ENCODE measurements at regions not wholly inside any gene's neighbourhood (a gene's known extent, or its start where the extent isn't known, plus 50 kb on each side); places are given as distances from the start of the nearest gene placed in this dataset.

DNA sequence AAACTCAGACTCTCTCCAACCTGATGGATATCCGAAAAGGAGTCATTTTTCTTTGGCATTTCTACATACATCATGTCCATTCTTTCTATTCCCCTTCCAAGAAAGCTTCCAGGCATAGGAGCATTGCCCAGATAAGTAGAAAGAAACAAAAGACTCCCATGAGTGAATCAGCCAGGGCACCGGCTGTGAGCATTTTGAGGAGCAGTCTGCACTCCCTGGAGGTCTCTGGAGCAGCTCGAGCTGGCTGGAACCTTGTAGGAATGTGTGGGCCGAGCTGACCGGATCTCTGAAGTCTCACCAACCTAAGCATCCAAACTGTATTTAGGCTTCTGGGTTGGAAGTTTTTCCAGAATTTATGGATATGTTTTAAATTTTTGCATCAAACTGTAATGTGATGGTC is 161.4 kb upstream of the TRPC7 start:
- DNase-seq: no peak

DNA sequence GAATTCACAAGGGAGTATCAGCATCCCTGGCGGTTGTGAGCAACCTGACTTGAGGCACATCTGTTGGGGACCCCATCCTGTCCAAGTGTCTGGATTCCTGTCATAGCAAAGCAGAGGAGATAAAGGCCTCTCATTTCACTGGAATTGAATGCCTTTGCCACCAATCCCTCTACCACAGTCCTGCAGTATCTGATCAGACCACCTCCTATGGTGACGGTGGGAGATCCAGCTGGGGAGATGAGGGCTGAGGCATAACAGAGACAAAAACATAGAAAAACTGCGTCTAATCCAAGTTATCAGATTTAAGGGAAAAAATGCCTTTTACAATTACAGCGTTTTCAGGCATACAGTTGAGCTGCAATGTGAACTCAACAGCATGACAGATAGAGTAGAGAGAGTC is 160.7 kb upstream of the TRPC7 start:
- no peak for DNase-seq

DNA sequence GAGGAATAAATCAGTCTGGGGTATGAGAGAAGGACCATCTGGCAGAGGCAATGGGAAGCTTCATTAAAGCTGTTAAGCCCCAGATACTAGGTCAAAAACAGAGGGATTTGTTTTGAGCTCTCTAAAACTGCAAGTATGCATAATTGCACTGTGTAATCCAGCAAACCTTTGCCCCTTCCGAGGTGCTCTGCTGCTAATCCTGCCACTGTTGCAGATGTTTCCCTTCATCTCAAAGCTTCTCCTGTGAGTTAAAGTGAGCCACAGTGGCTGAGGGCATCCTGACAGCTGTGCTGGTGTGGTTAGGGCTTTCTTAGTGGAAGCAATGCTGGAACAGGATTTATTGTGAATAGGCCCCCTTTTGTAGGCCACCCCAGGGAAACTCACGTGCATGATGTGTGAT is 160.3 kb upstream of the TRPC7 start:
- no peak for DNase-seq

DNA sequence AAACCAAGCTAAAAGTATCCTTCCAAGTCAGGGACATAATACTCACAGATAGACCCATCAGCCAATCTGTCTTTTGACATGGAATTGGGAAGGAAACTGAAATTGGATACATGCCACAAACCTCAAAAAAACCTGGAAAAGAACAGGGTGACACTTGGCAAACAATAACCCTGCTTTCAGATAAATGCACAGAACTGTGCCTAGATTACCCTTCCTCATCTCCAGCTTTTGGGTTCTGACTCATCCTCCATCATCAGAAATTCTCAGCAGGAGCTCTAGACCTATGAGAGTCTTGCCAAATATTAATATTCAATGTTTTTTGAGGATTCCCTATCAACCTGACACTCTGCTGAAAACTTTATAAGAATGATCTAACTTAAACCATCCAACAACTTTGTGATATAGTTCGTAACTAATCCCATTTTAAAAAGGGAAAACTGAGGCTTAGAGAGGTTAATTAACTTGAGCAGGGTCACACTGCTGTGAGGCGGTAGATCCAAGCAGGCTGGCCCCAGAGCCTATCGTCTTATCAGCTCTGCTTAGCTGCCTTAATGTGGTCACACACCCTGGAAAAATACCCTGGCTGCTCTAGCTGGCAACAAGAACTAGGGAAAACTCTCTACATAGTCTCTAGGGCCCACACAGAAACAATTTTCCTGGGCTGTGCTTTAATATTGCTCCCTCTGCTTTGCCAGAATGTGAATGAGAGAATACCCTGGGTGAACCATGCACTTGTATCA is 157.0 kb upstream of the TRPC7 start:
- no peak for DNase-seq

DNA sequence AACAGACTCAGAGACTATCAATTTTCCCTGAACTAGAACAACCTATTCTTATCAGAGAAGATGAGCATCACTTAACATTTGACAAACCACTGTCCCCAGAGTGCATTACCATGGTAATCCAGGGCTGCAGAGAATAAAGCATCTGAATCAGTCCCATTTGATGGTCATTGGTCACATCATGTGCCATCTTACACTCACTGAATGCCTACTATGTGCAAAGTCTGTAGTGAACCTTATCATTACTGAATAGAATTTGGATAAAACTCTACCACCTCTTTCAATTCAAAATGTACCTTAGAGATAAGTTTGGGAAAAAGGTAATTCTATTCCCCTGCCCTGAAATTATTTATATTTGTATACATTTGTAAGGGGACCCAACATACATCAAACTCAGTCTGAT is 156.4 kb upstream of the TRPC7 start:
- no peak for DNase-seq

DNA sequence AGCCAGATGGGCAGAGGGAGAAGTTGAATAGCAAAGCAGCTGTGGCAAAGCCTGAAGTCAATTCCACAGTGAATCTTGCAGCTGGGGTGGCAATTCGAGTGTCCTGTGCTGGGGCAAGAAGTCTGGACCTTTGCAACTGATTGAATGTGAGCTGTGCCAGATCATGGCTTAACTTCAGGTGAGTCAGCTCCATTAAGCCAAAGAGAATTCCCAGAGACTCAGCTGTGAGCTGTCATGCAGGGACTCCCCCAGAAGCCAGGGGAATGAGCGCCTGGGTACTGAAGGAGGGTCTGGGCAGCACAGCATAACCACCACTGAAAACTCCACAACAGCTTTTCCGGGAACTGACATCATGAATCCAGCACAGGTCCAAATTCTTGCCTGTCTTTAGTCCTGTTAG is 153.5 kb upstream of the TRPC7 start:
- no peak for DNase-seq

DNA sequence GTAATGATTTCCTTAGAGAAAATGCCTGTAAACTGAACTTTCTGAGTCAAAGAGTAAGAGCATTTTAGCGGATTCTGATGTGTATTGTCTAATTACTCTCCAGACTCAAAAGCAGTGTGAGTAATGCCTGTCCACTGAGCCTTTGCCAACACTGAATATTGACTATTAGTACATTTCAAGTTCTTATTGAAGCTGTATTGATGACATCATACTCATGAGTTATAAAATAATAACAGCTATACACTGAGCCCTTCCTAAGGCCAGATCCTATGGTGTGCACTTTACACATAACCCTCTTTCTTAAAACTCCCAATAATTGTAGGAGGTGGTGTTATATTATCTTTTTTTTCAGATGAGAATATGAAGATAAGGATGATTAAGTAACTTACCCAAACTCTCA is 152.8 kb upstream of the TRPC7 start:
- DNase-seq: no peak

DNA sequence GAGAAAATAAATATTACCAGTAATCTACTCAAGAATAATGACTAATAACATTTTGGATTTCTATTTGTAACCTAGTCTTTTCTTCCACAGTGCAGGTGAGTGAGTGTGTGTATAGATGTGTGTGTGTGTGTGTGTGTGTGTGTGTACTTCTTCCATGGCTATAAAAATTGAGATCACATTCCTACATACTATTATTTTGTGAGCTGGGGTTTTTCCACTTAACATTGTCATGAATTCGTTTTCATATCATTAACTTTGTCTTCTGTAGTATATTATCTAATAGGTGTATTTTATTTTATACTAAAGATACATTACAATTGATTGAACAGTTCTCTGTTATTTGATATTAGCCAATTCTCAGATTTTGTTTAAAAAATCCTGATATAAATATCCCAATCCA is 152.4 kb upstream of the TRPC7 start:
- no peak for DNase-seq

DNA sequence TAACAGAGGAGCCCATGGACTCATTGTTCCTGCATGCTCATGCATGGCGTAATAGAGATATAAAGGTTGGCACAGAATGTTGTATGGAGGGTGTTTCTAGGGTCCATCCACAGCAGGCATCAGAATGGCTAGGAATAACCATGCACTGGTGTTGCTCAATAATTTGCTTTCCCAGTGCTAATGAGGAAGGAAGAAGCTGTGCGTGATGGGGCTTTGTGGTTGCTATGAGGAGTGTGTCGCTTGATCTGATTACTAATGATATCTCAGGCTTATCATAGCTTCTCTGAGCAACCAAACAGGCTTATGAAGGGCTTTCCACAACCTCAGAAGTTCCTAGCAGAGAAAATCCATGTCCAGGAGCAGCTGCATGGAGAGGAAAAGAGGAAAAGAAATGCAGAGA is 151.3 kb upstream of the TRPC7 start:
- no peak for DNase-seq

DNA sequence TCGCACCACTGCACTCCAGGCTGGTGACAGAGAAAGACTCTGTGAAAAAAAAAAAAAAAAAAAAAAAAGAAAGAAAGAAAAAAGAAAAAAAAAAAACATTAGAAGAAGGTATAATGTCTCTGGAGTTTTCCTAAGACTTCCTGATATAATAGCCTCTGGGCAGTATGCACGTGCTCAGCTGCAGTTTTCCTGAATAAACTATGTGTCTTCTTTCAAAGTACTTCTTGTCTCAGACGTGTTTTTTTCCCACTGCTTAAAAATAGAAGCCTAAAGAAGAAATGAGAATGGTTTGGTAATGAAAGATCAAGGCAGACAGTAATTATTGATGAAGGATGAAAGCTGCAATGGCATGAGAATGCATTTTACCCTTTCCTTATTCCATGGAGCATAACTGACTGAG is 148.1 kb upstream of the TRPC7 start:
- DNase-seq: no peak

DNA sequence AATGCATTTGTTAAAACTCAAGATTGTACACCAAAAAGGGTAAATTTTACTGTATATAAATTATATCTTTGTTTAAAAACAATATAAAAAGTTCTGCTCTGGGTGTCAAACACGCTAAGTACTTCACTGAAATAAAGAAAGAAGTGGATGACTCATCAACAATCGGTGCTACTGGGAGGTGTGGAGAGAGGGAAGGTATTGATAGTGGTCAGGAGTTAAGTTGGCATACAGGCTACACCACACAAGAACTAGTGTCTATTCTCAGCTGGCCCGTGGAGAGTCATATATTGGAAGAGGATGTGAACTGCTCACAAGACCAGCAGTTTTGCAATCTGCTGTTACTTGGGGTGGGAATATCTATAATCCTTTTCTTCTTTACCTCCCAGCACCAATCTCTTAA is 145.7 kb upstream of the TRPC7 start:
- no peak for DNase-seq

DNA sequence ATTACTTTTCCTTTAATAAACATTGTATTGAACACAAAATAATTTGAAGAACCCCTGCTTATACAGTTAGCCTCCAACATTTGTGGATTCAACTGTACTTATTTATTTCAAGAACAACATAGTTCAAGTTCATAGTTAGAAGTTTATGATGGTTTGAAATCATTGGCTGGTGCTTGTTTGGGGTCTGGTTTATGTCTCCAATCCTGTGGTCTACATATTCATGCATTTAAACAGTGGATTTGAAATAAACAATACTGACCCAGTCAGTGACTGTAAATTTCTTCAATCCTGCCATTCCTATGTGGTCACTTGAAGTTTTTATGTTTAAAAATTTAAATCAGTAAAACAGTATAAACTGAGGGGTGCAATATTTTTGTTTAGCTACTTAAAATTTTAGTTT is 145.1 kb upstream of the TRPC7 start:
- no peak for DNase-seq

DNA sequence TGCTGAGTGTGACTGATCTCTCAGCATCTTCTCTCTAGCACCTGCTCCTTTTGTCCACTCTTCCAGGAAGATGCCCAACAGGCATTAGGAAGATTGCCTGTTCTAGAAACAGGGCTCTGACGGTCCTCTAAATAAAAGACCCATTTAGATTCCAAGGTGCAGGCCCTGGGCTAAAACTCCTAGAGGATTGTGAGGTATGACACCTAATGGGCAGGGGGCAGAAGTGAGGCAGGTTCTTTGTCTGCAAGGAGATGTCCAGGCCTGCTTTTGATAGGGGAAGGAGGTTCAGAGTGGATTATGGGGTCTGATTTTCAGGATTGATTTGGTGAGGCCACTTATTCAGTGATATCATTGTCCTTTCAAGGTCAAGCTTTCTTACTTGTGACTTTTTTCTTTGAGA is 140.8 kb upstream of the TRPC7 start:
- DNase-seq: no peak

DNA sequence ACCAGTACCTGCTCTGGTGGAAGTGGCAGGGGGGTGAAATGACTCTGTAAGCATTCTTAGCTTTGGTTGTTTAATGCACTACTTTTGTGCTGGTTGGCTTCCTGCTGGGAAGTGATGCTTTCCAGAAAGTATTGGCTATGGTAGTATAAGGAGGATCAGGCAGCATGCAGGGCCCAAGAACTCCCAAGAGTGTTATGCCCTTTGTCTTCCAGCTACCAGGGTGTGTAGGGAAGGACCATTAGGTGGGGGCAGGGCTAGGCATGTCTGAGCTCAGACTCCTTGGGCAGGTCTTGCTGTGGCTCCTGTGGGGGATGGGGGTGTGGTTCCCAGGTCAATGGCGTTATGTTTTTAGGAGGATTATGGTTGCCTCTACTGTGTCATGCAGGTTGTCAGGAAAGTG is 135.8 kb upstream of the TRPC7 start:
- no peak for DNase-seq

DNA sequence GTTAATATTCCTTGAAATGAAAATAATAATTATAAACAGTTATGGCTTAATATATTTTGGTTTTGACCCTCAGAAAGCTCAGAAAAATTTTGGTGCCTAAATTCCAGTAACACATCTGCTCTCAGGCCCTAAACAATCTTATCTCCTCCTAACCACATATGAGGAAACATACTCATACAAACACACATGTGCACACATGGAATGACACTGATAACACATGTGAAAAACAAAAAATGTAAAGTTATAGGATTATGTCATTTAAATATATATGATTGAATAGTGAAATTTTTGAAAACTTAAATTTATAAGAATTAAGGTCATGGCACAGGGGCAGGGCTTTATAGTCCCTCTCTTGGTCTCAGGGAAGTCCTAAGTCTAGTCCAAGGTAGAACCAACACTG is 127.2 kb upstream of the TRPC7 start:
- no peak for DNase-seq

DNA sequence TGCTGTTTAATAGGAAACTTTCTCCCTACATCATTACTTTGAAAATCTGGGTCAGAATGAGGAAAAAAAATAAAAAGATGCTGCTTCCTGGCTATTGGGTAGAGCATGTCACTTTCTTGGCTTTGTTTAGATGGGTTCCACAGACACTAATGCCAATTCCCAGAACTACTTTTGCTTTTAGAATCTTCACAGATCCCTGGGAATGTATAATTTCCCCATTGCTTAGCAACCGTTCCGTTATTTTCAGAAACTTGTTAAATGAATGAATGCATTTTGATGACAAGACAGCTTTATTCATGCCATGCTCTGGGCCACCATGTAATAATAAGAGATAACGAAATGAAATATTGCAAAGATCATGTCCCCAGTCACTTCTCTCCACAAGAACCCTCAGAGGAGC is 126.5 kb upstream of the TRPC7 start:
- DNase-seq: no peak

DNA sequence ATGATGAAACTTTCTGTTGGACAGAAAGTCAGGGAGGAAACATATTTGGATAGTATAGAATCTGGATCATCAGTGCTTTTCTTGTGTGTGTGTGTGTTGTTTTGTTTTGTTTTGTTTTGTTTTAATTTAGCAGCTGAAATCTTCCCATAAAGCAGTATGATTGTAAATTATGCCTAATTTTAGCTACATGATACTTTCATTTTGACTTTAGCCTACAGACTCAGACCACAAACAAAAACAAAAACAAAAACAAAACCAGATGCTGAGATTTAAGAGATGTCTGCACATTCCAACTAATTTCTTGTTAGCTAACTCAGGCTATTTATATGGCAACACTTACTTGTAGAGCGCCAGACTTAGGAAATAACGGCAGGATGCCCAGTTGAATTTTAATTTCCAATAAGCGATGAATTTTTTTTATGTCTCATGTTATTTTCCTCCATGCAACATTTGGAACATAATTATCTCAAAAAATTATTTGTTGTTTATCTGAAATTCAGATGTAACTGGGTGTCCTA is 119.5 kb upstream of the TRPC7 start:
- no peak for DNase-seq

DNA sequence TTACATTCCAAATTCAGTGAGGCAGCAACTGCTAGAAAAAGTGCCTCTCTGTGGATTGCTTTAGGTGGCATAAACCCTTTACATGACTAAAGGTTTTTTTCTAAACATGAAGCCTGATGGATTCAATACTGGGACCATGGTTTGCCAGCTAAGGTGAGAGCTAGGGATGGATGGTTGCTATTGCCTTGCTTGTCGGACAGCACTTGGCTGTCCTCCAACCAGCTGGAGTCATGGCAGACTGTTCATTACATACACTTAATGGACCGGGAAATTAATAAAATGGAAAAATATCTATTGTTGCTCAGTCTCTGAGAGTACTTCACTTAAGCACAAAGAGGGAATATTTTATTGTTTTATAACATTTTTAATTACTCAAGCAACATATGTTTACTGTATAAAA is 116.9 kb upstream of the TRPC7 start:
- DNase-seq: no peak

DNA sequence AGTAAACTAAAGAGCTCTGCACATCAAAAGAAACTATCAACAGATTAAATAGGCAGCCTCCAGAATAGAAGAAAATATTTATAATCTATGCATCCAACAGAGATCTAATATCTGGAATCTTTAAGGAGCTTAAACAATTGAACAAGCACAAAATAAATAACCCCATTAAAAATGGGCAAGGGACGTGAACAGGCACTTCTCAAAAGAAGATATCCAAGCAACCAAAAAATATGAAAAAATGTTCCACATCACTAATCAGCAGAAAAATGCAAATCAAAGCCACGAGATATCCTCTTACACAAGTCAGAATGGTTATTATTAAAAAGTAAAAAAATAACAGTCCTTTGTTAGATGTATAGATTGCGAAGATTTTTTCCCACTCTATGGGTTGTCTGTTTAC is 109.1 kb upstream of the TRPC7 start:
- no peak for DNase-seq

DNA sequence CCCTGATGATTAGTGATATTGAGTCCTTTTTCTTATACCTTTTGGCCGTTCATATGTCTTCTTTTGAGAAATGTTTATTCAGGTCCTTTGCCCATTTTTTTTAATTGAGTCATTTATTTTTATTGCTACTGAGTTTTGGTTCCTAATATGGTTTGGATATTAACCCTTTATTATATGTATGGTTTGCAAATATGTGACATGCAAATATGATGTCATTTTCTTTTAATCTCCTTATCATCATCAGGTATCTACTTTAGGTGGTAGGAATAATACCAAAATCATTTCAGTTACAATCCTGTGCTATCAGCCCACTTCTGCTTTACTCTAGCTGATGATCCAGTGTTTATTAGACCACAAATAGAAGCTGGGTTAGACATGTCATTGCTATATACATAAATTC is 102.3 kb upstream of the TRPC7 start:
- no peak for DNase-seq

DNA sequence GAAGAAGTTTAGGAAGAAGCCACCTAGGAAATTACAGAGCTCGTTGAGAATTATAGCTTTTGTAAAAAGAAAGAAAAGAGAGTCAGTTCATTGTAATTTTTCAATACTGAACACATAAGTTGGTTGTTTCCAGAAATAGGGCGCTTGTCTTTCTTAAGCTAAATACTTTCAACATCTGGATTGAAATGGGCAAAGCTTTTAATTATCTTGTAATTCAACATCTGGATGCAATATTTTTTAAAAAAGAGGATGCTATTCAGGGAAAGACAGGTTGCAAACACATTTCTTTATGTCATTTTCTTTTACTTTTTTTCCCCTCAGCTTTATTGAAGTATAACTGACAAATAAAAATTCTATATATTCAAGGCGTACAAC is 100.7 kb upstream of the TRPC7 start:
- DNase-seq: no peak

DNA sequence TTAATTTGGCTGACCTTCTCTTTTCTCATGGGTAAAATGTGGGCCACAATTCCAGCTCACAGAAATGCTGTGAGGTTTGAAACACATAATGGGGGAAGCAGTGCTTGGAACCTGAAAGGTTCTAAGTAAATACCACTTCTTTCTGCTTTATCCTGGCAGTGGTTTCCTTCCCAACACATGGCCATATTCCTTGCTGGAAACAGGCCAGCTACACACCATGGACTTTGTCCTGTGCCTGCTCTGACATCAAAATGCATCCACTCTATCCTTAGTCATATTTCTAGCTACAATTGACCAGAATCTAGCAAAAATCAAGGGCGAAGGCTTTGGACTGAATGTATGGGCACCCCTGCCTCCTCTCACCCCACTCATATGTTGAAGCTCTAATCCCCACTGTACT is 93.1 kb upstream of the TRPC7 start:
- DNase-seq: no peak

DNA sequence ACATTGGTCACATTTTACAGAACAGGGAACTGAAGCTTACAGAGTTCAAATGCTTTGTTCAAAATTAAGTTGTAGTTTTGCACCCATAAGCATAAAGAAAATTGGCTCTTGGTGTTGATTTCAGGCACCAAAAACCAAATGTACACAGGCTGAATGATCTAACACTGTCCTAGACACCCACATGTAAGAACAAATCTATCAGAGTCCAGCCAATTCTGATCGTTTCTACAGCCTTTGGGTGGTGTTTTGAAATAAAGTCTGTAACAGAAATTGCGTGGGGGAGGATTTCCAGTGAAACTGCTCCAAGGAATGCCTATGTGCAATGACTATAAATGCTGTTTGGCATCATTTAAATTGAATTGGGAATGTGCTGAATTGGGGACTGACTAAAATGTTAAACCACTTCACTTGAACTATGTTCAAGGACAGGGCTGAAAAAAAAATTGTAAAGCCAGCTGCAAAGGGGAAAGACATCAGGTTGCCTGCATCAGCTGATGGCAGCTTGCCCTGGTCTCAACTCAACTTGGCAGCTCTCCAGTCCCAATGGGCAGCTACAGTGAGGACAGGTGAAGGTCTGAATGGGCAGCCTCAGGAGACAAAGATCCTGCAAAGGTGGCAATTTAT is 92.2 kb upstream of the TRPC7 start:
- no peak for DNase-seq

DNA sequence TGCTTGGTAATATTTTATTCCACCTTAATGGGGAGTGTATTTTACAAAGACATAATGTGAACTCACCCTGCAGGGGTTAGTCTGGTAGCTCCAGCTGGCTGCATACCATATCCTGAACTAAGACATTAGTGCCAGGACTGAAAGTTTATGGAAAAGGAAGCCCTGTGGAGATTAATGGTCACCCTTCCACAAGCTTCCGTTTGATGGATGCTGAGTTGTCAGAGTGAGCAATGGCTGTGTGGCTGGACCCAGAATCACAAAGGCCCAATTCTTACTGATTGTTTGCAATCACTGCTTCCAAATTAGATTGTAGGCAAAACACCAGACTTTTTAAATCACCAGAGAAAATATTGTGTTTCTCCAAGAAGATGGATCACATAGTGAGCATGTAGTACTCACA is 90.1 kb upstream of the TRPC7 start:
- DNase-seq: no peak
